ENCODE measurements at regions not wholly inside any gene's neighbourhood (a gene's known extent, or its start where the extent isn't known, plus 50 kb on each side); places are given as distances from the start of the nearest gene placed in this dataset.
A peak's percentile ranks its signal among the peaks of the same experiment; 100 is the strongest.
"Not testable (repeated sequence)": the region's sequence is repeated elsewhere in the genome, so short reads cannot be mapped to it uniquely, and the experiment has no call there.

GRCh38 chr5:2378108-2378507 lies 373.4 kb downstream of the IRX2 start:
- no peak for DNase-seq

- DNase-seq: no peak
Observed at GRCh38 chr5:2376486-2376885, 375.0 kb downstream of the IRX2 start.

- no peak for DNase-seq
Observed at GRCh38 chr5:2375757-2376250, 375.7 kb downstream of the IRX2 start.

- DNase-seq: no peak
Observed at GRCh38 chr5:2375291-2375690, 376.2 kb downstream of the IRX2 start.

- DNase-seq: no peak
Observed at GRCh38 chr5:2374703-2375102, 376.8 kb downstream of the IRX2 start.

- DNase-seq: no peak
Observed at GRCh38 chr5:2373631-2374030, 377.8 kb downstream of the IRX2 start.

GRCh38 chr5:2371419-2371710 lies 380.1 kb downstream of the IRX2 start:
- DNase-seq: no peak

GRCh38 chr5:2370626-2371418 lies 380.7 kb downstream of the IRX2 start:
- DNase-seq: no peak

GRCh38 chr5:2369178-2369577 lies 382.3 kb downstream of the IRX2 start:
- DNase-seq: no peak

- no peak for DNase-seq
Observed at GRCh38 chr5:2366816-2367215, 384.7 kb downstream of the IRX2 start.

- DNase-seq: no peak
Observed at GRCh38 chr5:2357309-2357708, 394.2 kb downstream of the IRX2 start.

- DNase-seq: no peak
Observed at GRCh38 chr5:2355859-2356258, 395.6 kb downstream of the IRX2 start.

GRCh38 chr5:2353871-2354440 lies 397.5 kb downstream of the IRX2 start:
- no peak for DNase-seq

- no peak for DNase-seq
Observed at GRCh38 chr5:2353211-2353610, 398.3 kb downstream of the IRX2 start.

- no peak for DNase-seq
Observed at GRCh38 chr5:2352101-2352861, 399.2 kb downstream of the IRX2 start.

GRCh38 chr5:2349768-2350167 lies 401.7 kb downstream of the IRX2 start:
- not testable (repeated sequence) for DNase-seq

GRCh38 chr5:2338686-2339085 lies 412.8 kb downstream of the IRX2 start:
- no peak for DNase-seq

- no peak for DNase-seq
Observed at GRCh38 chr5:2335733-2336515, 415.6 kb downstream of the IRX2 start.

- no peak for DNase-seq
Observed at GRCh38 chr5:2335125-2335732, 416.2 kb downstream of the IRX2 start.

- DNase-seq: peak; percentile 41
Observed at GRCh38 chr5:2334719-2335118, 416.8 kb downstream of the IRX2 start.

GRCh38 chr5:2333291-2333690 lies 418.2 kb downstream of the IRX2 start:
- DNase-seq: no peak

- DNase-seq: no peak
Observed at GRCh38 chr5:2332521-2332920, 419.0 kb downstream of the IRX2 start.

Data from right kidney (tissue), 1 donor.